RCC 7860 (cell line): ENCODE measurements at regions not wholly inside any gene's neighbourhood (a gene's known extent, or its start where the extent isn't known, plus 50 kb on each side); places are given as distances from the start of the nearest gene placed in this dataset.
"Not testable (repeated sequence)": the region's sequence is repeated elsewhere in the genome, so short reads cannot be mapped to it uniquely, and the experiment has no call there.

Experiments
- DNase-seq: peaks from one replicate; pipeline ENCODE4 v3.0.0-alpha.2; 2015; ENCODE audit warnings: low spot score
- FAIRE-seq: peaks from 2 replicates; lab custom pipeline; 2012; peaks lifted over from hg19 to GRCh38; lab: Jason Lieb, UNC

DNA sequence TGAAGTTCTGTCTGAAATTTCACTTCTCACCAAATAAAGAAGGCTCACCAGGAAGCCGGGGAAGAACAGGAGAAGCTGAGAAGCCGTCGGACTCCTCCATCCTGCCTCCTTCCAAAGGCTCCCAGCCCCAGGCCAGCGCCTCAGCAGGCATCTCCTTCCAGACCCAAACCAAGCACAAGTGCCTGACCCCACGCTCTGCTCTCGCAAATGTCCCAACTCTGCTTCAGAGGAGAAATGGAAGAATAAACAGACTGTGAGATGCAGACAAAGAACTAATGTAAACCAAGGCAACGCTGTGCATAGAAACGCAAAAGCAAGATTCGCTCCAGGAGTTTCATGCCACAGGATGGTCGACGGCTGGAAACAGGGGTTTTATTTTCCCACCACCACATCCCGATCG lies 100.3 kb upstream of the EXOC2 start:
- FAIRE-seq: no peak

DNA sequence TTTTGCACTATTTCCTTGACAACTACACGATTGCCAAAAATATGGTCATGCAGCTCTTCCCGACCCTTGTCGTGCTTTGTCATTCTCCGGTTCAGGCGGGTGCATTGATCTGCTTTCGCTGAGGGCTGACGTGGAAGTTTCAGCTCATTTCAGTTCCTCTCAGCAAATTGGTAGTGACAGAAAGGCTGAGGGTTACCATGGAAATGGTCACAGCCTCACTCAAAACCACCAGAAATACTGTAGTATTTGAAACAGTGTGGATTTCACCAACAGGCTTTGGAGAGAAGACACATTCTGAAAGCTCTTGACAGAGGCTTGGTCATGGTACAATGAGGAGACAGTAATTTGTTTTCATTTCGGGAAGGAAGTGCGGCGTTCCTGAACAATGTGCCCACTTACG lies 99.7 kb upstream of the EXOC2 start:
- FAIRE-seq (no peak), DNase-seq (no peak)

More for the DNA sequence above, 100.3 kb upstream of the EXOC2 start:
- no peak for DNase-seq

DNA sequence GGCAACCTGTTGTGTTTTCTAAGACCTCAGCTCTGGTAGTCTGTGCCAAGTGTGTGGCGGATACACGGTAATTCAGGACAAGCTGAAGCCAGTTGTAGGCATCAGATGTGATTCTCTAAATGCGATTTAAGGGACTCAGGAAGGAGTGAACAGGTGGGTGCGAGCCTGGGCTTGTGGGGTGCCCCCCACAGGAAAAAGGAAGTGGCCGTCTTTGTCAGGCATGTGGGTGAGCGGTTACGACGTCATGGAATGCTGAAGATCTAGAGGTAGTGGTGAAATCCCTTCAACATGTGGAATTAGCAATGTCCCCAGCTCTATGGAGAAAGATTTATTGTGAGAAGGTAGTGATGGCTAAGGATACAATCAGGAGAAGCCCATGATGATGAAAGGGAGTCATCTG lies 95.1 kb upstream of the EXOC2 start:
- FAIRE-seq: no peak
- no peak for DNase-seq

DNA sequence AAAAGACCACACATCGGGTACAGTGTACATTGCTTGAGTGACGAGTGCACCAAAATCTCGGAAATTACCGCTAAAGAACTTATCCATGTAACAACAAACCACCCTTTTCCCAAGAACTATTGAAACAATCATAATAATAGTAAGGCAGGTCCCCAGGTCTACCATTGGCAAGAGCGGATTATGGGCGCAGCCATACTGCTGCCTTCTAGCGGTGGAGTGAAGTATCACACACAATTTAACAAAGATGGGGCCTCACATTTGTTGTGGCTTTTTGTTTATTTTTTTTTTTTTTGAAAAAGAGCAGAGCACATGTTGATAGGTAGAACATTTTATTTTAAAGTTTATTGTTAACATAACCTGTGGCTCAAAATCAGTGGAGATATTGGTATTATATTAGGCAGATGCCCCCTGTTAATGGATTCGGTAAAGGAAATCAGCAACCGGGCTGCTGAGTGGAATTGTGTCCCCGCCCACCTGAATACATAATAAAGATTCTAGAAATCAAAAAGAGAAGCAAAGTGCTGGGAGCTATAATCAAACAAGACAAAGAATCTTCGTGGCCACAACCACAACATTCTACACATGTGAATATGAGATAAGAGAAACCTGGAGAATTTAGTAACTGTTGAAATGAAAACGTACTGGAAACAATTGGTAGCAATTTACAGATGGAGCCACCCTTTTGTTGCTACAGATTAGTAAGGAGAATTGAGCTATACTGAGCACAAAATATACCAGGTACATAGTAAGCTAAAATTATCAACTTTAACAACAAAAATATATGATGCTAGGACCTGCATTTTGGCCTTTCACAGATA lies 94.2 kb upstream of the EXOC2 start:
- DNase-seq: no peak
- FAIRE-seq: no peak

DNA sequence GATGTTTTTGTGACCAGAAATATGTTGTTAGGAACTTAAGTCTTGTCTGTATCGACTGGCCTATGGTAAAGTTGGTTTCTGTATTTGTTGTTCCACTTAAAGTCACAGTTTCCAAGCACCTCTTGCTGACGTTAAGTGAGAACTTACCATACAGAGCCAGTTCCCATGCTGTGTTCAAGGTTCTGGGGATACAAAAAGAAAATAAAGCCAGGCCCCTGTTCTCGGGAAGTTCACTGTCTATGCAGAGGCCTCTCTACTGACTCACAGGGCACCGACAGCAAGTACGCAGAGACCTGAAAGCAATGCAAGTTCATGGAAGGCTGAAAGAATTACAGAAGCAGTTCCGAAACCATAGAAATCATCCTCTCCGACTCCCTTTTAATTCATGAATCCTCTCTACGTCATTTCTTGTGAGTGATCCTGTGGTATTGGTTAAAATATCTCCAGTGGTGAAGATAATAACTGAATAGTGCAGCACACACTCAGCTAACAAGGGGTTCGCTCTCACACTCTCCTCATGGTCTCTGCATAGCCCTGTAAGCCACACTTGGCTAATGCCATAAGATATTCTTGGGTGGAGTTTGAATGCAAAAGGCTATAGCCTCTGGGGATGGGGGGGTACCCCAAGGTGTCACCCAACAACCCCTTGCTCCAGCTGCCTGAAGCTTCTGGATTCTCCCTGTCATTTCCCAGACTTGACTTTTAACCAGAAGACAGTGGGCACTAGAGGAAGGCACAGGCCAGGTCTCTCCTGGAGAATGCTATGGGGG lies 91.2 kb upstream of the EXOC2 start:
- no peak for FAIRE-seq
- DNase-seq: no peak

DNA sequence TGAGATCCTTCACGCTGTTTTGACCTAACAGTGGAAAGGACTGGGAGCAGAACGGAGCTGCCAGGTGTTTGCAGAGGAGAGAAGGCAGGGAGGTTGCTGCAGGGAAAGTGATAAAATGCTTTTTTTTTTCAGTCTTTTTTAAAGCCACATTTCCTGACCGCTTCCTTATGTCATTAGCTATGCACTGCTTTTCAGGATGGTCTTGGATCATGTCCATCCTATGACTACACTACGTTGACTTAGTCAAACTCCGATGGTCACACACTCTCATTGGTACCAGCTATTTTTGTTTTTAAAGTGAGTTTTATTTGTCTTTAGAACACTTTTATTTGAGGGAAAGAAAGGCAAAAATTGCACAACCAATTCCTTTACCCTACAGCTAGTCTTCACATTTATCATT lies 89.2 kb upstream of the EXOC2 start:
- DNase-seq: no peak
- no peak for FAIRE-seq

DNA sequence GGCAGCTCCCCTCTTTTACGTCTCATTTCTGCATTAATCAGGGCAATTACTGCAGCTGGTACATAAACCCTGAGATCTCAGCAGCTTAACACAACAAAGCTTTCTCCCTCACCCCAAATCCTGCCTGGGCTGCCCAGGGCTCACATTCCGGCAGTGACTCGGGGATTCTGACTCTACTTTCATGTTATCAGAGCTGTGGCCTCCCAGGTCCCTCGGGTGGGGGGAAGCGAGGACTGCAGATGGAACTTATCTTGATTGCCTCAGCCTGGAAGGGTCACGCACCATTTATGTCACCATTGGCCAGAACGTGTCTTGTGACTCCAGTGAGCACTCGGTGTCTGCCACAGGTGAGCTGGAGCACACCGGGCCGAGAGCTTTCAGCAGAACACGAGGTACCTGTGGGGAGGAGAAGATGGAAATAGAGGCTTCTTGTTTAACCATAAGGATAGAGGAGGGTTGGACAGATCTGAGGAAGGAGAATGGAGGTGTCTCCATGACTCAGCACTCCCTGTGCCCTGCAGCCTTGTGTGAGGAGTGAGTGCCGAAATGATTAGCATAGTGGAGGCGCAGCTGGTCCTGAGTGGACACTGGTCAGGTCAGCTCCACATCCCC lies 88.5 kb upstream of the EXOC2 start:
- DNase-seq (no peak), FAIRE-seq (no peak)

DNA sequence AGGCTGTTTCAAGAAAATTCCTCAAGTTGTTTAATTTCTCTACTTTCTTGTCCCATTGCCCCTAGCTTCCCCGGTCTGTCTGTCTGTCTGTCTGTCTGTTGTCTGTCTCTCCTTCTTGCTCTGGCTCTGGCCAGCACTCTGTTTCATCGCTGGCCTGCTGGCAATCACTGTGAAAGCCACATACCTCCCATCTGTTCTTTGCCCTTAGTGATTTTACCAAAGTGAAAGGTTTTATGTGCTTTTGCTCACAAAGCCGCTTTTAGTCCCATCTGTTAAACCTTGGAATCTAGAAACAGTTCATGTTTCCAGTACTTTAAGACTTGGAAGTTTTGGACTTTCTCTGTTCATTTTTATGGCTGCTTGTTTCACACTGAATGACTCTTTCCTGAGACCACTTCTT lies 87.8 kb upstream of the EXOC2 start:
- no peak for DNase-seq
- FAIRE-seq: no peak

DNA sequence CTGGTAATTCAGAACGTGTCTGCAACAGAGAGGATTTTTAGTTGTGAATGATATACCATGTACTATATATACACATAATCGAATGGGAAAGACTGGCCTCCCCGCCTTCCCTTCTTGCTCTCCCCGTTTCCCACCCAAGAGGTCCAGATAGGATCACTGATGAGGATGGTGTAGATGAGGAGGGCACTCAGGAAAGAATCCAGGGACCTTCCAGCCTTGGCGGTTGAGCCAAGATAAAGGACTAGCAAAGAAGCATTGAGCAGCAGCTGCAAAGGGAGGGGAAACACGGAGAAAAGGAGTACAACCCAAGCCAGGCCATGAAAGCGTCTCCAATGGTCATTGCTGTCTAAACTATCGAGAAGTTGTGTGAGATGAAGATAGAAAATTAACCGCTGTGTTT lies 84.0 kb upstream of the EXOC2 start:
- no peak for FAIRE-seq

DNA sequence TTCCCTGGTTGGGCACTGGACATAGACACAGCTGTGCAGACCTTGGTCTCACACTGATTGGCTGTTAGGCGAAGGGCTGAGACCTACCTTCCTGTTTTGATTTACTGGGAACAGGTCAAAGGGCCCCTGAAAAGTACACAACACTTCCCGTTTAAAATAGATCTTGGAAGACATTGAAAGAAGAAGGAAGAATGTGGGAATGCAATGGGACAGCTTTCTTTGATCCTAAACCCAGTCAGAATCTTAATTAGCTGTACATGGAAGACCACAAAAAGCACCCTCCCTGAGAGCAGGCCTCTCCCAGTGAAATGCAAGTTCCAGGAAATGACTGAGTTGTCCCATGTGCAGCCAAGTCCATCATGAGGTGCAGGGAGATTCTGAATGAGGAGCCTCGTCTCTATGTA lies 83.6 kb upstream of the EXOC2 start:
- DNase-seq: no peak
- no peak for FAIRE-seq

More for the DNA sequence above, 84.0 kb upstream of the EXOC2 start:
- DNase-seq: no peak

DNA sequence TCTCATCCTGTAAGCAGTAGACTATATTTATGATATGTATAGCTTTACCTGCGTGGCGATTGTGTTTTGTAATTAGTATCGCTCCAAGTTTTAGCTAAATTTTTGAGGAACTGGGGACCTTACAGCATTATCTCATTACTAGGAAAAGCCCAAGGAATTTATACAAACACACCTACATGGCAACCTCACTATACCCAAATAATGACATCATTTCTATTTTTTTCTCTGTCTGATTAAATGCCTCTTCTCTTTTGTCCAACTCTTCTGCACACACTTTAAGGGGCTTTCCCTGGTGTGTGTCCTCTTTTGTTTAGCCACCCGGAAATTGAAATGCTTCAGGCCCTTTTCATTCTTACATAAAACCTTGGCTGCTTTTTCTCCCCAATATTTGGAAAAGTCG lies 82.9 kb upstream of the EXOC2 start:
- DNase-seq (no peak), FAIRE-seq (no peak)

DNA sequence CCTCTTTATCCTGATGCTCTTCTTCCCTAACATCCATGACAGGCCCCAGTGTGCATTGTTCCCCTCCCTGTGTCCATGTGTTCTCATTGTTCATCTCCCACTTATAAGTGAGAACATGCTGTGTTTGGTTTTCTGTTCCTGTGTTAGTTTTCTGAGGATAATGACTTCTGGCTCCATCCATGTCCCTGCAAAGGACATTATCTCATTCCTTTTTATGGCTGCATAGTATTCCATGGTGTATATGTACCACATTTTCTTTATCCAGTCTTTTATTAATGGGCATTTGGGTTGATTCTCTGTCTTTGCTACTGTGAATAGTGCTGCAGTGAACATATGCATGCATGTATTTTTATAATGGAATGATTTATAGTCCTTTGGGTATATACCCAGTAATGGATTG lies 78.7 kb upstream of the EXOC2 start:
- FAIRE-seq: not testable (repeated sequence)

DNA sequence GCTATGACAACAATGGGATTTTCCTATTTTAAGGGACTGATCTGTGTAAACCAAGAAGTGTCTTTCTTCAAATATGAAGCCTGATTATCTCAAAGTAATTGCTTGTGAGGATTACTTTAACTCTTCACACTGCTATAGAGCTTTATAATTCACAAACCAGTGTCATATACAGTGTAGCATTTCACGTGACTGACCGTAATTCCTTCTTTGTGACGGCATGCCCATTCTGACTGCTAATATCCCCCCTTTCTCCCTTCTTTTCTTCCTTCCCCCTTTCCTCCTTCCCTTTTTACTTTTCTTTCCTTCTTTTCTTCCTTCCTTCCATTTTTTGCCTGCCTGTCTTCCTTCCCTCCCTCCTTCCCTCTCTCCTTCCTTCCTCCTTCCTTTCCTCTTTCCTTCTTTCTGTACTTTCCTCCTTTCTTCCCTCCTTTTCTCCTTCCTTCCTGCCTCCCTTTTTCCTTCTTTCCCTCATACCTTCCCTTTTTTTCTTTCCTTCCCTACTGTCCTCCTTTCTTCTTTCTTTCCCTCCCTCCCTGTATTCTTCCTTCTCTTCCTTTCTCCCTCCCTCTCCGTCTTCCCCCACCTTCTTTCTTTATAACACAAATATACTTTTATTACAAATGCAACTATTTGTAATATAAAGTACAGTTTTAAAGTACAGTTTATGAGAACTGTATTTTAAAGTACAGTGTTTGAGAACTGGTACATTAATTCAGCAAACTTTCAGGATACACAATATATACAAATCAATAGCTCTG lies 75.0 kb upstream of the EXOC2 start:
- DNase-seq: no peak
- FAIRE-seq: no peak

More for the DNA sequence above, 78.7 kb upstream of the EXOC2 start:
- not testable (repeated sequence) for DNase-seq

DNA sequence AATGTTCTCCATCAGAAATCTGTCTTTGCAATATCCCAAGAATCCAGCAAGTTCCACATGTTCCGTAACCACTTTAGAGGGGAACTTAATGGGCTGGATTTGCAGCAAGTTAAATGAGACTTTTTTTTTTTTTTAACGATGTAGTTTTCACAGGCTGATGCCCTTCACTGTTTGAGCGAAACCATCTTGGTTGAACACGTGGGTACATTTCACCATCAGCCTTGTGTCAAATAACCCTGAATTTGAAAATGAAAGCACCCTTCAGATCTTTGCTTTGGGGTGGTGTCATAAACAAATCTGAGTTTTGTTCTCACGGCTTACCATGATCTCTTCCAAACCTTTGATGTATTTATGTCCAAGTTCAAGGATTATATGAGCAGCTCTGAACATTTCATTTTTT lies 73.7 kb upstream of the EXOC2 start:
- DNase-seq (no peak), FAIRE-seq (no peak)

DNA sequence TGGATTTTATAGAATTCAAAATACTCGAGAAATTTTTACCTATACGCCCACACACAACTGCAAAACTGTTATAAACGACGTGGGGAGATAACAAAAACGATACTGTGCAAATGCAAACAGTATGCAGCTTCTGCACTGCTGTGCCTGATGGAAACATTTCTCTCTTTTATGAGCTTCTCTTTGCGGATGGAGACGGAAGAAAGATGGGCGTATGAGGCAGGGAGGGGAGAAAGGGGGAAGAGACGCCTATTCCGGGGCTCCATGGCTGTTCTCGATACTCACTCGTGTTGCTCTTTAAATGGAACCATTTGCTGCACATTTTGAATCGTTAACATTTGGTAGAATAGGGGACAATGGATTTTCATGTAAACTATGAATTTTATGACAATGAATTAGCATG lies 69.1 kb upstream of the EXOC2 start:
- no peak for FAIRE-seq
- DNase-seq: no peak

DNA sequence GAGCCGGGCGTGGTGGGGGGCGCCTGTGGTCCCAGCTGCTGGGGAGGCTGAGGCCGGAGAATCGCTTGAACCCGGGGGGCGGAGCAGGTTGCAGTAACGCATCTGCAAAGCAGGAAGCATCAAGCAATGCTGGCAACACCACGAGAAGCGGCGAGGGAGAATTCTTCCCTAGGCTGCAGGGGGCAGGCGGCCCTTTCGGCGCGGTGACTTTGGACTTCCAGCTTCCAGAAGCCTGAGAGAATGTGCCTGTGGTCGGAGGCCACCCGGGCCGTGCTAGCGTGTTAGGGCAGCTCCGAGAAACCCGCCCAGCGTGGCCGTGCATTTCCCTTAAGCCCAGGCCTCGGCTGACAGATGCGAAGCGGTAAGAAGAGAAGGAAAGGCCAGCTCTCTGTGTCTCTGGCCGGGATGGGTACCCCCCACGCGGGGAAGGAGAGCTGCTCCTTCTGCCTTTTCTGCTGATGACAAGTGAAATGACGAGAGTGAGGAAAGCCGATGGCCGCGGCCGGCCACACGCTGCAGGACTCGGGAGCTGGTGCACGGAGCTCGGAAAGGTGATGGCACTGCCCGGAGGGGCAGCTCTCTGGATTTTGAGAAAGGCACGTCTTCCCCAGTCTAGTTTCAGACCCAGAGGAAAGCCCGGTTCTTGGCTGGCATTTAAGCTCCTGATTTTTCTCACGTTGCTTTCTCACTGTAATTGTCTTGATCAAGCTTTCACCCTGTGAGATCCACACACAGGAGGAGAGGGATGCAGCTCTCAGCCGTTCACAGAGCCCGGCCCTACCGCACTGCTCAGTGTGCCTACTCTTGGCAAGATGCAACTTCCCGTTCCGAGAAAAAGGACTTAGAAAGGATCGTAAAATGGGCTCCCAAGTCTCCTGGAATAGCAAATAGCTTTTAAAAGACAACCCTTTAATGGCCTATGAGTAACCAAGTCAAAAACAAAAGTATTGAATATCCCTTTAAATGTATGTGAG lies 68.3 kb upstream of the EXOC2 start:
- FAIRE-seq (no peak), DNase-seq (no peak)

DNA sequence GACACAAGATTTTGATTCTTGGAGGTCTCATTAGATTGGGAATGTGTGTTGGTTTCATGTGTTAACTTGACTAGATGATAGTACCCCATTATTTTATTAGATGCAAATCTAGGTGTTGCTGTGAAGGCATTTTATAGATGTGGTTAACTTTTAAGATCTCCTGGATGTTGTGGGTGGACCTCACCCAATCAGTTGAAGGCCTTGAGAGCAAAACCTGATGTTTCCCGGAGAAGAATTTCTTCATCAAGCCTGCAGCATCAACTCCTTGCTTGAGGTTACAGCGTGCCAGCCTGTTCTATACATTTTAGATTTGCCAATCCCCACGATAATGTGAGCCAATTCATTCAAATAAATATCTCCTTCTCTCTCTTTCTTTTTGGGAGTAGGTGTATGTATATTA lies 66.8 kb upstream of the EXOC2 start:
- no peak for FAIRE-seq
- no peak for DNase-seq

DNA sequence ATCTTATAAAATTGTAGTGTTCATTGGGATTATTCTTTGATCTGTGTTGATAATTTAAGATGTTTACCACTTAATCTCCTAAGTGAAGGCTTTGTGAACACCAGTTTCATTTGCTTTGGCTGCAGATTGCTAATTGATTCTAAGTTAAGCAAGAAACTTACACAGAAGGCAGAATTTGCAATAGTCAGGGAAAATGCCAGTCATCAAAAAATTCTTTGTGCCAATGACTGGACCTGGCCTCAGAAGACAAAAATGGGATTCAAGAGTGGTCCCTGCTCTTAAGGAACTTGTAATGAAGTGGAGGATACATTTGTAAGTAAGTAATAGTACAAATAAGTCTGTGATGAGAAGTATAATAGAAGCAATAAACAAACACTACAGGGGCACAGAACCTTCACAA lies 63.3 kb upstream of the EXOC2 start:
- DNase-seq: no peak
- FAIRE-seq: no peak

DNA sequence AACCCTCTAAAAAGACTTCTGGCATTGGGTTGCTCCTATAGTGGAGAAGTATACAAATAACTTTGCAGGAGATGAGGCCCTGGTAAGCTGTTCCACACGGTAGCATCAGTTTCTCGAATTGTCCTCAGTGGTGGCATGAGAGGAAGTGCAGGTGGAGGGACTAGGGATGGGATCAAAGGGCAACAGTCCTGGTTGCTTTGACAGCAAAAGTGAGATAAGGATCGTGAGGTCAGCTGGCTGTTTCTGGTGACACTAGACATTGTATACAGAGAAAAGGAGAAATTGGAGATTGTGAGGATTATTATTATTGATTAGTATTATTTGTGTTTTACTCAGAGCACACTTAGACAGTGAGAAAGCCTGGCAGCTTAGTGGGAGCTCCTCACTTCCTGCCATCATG lies 61.3 kb upstream of the EXOC2 start:
- FAIRE-seq (no peak), DNase-seq (no peak)

DNA sequence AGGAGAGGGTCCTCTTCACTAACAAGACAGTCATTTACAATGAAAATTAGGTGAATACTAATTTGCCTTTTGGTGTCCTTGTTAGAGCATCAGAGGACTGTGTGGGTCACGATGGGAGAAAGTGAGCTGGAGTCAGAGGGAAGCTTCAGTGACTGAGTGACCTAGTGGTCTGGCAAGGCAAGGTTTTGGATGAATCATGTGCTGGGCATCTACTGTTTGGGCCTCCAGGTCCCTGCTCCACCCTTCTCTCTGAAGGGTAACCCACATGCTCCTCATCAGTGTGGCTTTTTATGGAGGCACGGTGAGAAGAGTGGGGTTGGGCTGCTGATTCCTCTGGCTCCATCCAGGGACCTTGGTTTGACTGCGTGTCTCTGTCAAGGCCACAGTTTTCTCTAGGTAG lies 60.5 kb upstream of the EXOC2 start:
- DNase-seq (no peak), FAIRE-seq (no peak)
